C4-2B (cell line): ENCODE measurements at regions not wholly inside any gene's neighbourhood (a gene's known extent, or its start where the extent isn't known, plus 50 kb on each side); places are given as distances from the start of the nearest gene placed in this dataset.

Source experiments
- H3K27ac ChIP-seq: fragments of 450-650 bp; 2 replicates; pipeline ENCODE4 v1.5.1; 2017
- CTCF ChIP-seq: fragments of 450-650 bp; conservative IDR thresholded peaks from 2 replicates; pipeline ENCODE4 v1.5.1; 2017; ENCODE audit warnings: mild to moderate bottlenecking
- ZFX ChIP-seq: fragments of 450-650 bp; IDR thresholded peaks from 2 replicates; pipeline ENCODE4 v1.6.1; 2017

- no peak overlapping the region for H3K27ac ChIP-seq
- TF ChIP-seq ZFX (no peak), CTCF (no peak)
These were observed 390.1 kb upstream of the CITED2 start for GRCh38 chr6:139764498-139764986.

DNA sequence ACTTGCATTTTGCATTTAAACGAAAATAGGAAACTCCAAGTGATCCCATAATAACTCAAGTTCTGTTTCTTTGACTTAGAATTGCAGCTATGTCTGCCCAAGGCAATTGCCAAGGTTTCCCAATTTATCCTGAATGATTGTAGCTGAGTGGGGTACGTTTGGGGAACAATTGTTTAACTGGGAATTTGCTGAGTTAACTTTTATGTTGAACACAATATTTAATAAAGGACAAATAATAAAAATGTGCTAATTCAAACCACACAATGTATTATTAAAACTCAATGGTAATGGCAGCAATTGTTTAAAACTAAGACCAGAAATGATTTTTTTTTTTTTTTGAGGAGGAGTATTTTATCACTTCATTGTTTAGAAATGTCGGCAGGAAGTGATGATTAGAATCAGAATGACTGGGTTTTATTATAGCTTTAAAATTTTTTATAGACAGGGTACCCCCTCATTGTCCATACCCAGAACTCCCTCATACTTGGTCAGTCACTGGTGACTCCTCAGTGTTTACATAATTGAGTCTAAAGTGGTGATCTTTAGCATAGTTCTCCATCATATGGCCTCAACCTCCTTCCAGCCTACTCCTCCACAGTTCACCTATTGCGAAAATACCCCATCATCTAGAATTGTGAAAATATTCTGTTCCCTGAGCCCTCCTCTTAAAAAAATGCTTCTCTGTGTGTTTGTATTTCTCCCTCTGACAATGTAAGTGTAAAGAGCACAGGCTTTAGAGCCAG, 389.2 kb upstream of the CITED2 start:
- H3K27ac ChIP-seq, result no peak overlapping the region

DNA sequence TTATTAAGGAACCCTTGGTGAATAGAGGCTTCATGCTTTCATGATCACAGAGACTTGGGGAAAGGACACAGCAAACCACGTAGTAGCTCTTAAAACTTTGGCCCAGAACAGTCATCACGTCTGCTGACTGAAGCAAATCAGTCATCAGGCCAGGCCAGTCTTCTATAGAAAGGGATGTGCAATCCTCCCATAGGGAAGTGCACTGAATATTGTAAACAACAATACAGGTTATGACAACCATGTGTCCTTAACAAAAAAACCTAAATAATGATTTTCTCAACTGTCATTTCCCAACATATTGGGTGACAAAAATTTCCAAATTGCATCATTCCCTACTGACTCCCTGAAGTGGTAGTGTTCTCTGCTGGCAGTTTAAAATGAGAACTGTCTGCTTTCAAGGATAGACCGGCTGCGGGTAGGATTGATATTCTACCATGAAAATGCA, 388.2 kb upstream of the CITED2 start:
- H3K27ac ChIP-seq, result no peak overlapping the region
- TF ChIP-seq ZFX (no peak), CTCF (no peak)

More for the DNA sequence above, 389.2 kb upstream of the CITED2 start:
- no peak for TF ChIP-seq CTCF
- TF ChIP-seq ZFX, result no peak

- TF ChIP-seq CTCF (no peak), ZFX (no peak)
- H3K27ac ChIP-seq, result no peak overlapping the region
These were observed 385.7 kb upstream of the CITED2 start for GRCh38 chr6:139760128-139760527.

DNA sequence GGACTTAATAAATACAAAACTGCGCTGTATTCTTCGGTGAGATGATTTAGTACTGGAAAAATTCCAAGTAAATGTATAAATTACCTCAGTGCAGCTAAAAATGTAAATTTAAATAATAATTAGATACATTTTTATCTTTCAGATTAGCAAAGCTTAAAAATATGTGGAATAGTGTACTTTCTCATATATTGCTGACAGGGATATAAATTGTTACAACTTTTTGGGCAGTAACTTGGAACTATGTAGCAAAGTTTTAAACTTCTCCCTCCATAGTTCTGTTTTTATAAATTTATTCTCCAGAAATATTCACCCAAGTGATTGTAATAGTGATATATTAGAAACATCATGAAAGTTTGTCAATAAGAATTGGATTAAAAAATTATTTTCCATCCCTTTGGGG, 384.6 kb upstream of the CITED2 start:
- TF ChIP-seq ZFX (no peak), CTCF (no peak)
- no peak overlapping the region for H3K27ac ChIP-seq

DNA sequence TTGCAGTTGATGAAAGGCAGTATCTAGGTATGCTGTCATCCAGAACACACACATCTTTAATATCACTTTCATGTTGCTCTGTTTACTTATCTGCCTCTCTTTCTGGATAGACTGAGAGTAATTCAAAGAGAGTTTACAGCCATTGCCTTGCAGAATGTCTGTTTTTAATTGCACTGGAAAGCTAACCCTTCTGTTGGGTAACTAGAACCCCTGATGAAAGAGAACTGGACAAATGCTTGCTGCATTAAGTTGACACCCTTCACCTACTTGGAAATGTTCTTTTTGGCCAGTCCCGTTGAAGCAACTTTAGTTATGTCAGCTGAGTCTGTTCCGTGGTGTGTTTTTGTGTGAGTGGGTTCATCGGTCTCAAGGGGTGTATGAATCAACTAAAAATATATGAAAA, 383.8 kb upstream of the CITED2 start:
- TF ChIP-seq ZFX, result no peak
- no peak overlapping the region for H3K27ac ChIP-seq

DNA sequence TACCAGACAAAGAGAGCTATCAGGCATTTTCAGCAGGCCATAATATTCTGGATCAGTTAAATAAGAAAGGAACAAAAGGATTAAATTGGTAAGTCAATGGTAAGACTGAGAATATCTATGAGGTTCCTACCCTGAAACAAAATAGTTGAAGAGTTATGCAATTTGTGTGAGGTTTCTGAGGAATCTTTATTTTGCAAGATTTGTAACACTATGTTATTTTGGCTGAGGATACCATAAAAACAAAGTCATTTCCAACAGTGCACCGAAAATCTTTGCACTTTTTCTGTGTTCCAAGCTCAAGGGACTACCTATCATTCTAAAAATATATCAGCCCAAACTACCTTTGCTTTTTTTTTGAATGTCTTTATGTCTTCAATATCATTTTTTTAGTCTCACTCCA, 383.3 kb upstream of the CITED2 start:
- no peak overlapping the region for H3K27ac ChIP-seq

More for the DNA sequence above, 383.3 kb upstream of the CITED2 start:
- no peak for TF ChIP-seq CTCF
- TF ChIP-seq ZFX, result no peak
